Fibroblast of pulmonary artery (primary cell): ENCODE measurements at regions not wholly inside any gene's neighbourhood (a gene's known extent, or its start where the extent isn't known, plus 50 kb on each side); places are given as distances from the start of the nearest gene placed in this dataset.

ENCODE experiments used
- DNase-seq: peaks from one replicate; pipeline ENCODE4 v3.0.0-alpha.2; 2010; ENCODE audit warnings: low read depth
- H3K4me3 ChIP-seq: replicated peaks from 2 replicates; pipeline ENCODE4 v1.5.1; 2011; ENCODE audit warnings: low read depth, mild to moderate bottlenecking, control low read depth, low read length, moderate library complexity
- TF ChIP-seq, protein P1 (sequence below): IDR thresholded peaks from 2 replicates; pipeline ENCODE4 v1.5.1; 2011; ENCODE audit warnings: mild to moderate bottlenecking, control low read depth, low read length, inconsistent platforms; ENCODE audit errors: missing control alignments

DNA sequence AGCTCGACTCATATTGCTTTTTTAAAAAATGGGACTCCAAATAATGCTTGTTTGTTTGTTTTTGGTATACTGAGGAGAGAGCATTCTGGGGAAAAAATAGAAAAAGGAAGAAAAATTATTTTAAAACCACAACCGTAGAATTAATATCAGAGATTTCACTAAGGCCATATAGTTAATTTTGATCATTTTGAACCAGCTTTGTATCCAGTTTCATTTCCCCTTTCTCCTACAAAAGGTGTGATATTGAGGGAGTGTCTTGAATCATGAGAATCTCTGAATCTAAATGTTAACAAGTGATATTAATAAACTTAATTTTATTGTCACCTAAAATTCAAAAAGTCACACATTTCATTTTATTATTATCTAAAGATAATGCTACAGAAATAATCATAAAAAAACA lies 198.5 kb upstream of the GALNT5 start:
- no peak for DNase-seq
- TF ChIP-seq, protein P1, sequence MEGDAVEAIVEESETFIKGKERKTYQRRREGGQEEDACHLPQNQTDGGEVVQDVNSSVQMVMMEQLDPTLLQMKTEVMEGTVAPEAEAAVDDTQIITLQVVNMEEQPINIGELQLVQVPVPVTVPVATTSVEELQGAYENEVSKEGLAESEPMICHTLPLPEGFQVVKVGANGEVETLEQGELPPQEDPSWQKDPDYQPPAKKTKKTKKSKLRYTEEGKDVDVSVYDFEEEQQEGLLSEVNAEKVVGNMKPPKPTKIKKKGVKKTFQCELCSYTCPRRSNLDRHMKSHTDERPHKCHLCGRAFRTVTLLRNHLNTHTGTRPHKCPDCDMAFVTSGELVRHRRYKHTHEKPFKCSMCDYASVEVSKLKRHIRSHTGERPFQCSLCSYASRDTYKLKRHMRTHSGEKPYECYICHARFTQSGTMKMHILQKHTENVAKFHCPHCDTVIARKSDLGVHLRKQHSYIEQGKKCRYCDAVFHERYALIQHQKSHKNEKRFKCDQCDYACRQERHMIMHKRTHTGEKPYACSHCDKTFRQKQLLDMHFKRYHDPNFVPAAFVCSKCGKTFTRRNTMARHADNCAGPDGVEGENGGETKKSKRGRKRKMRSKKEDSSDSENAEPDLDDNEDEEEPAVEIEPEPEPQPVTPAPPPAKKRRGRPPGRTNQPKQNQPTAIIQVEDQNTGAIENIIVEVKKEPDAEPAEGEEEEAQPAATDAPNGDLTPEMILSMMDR = no peak

DNA sequence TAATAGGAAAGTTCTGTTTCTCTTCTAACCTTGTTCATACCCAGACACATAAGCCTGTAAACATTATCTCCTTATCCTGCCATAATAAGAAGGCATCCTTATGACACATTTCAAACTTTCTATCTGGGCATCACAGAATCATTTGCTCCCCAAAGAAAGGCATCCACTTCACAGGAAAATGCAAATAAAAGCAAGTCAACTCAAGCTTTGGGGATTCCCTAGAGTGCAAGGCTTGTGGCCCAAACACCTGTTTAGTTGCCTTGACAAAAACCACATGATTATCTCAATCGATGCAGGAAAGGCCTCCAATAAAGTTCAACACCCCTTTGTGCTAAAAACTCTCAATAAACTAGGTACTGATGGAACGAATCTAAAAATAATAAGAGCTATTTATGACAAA lies 195.7 kb upstream of the GALNT5 start:
- H3K4me3 ChIP-seq = no peak overlapping the region
- no peak for DNase-seq
- TF ChIP-seq, protein P1 = no peak

More for the DNA sequence above, 198.5 kb upstream of the GALNT5 start:
- H3K4me3 ChIP-seq = no peak overlapping the region

DNA sequence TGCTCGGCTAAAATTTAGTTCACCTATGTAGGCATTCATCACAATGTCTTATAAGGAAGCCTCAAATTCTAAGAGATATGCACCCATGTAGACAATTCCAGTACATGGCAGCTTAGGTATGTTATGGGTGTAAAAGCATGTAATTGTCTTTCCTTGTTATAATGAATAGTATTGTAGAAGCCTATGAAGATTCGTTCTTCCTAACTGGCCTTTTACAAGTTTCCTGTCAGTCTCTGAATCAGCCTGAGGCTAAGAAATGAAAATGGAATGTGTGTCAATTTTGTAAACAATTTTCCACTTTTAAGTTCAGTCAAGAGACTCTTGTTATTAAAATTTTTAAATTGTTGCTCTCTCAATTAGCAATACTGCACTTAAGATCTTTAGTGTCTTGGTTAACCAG lies 189.9 kb upstream of the GALNT5 start:
- DNase-seq = no peak
- TF ChIP-seq, protein P1 = no peak
- H3K4me3 ChIP-seq = no peak overlapping the region

DNA sequence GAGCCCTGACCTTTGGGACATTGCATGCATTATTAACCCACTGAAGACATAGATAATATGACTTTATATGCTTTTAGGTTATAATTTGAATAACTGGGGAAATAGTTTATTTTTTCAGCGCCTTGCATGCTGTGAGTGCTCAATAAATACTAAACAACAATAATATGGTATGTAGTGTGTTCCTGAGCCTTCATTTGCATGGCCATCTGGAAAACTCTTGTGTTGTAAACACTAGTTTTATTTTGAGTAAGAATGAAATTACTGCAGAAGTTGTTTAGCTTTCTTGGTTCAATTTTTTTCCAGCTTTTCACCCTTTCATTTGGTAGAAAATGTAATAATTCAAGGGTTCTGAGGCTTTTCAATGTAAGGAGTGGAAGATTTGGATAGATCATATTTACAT lies 189.3 kb upstream of the GALNT5 start:
- DNase-seq = no peak
- TF ChIP-seq, protein P1 = no peak
- H3K4me3 ChIP-seq = no peak overlapping the region

DNA sequence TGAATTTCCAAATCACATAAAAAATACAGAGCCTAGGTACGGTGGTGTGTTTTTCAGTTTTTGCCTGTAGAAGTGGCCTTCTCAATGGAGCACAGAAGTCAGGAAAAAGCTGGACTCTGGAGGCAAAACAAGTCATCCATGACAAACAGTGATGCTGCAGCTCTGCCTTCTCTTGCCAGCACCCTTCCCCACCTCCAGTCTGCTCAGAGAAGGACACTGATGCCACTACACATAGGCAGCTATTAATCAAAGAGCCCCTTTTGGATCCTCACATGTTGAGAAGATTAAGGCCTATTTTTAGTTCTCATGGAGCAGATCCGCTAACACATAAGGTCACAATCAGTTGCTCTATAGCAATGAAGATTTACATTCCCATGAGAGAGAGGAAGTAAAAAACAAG lies 181.6 kb upstream of the GALNT5 start:
- no peak for DNase-seq
- TF ChIP-seq, protein P1 = no peak
- no peak overlapping the region for H3K4me3 ChIP-seq

DNA sequence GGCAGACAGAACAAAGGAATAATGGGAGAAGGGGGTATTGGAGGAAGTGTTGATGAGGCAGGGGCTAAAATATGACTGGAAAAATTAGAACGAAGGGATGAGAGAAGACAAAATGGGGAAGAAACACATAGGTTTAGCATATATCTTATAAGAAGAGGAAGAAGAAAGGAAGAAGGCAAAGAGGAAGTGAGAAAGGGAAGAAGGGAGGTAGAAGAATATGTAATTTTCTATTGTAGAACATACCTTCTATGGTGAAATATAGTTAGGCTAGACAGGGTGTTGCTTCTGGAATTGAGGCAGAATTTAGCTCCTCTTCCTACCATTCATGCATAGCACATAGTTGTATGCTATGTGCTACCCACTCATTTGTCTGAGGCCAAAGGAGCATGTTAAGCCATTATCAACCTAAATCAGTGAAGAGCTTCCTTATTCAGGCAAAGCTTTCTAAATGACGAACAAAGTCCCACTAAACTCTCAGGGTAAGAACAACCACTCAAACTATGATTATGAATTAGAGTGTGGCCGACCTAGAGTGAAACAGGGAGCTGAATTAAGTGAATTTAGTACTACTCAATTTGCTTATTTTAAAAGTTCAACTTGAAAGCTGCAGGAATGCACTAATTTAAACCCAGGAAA lies 180.9 kb upstream of the GALNT5 start:
- H3K4me3 ChIP-seq = no peak overlapping the region
- no peak for DNase-seq
- TF ChIP-seq, protein P1 = no peak

DNA sequence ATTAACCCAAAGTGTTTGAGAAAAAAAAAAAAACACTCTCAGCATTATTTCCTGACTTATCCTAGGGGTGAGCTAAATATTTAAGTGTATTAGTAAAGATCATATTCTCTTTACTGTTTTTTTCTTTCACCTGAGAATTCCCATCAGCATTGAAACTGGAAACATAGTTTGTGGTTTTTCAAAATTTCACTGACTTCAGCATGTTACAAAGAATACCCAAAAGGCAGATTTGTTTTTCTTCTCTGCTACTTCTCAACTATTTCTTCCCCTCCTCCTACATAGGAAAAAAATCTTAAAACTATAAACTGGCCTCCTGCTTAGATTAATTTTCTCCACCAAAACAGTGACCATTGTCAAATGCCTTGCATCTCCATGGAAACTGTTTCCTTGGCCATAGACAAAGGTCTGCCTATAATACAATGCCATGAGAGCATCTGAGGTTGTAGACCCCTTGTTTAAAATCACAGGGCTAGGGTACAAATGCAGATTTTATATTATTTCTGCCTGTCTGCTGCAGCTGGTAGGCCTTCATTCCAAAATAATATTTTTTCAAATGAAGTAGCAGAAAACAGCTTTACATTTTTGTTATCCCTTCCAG lies 179.7 kb upstream of the GALNT5 start:
- TF ChIP-seq, protein P1 = no peak
- no peak for DNase-seq
- no peak overlapping the region for H3K4me3 ChIP-seq
